ENCODE measurements at regions not wholly inside any gene's neighbourhood (a gene's known extent, or its start where the extent isn't known, plus 50 kb on each side); places are given as distances from the start of the nearest gene placed in this dataset.

DNA sequence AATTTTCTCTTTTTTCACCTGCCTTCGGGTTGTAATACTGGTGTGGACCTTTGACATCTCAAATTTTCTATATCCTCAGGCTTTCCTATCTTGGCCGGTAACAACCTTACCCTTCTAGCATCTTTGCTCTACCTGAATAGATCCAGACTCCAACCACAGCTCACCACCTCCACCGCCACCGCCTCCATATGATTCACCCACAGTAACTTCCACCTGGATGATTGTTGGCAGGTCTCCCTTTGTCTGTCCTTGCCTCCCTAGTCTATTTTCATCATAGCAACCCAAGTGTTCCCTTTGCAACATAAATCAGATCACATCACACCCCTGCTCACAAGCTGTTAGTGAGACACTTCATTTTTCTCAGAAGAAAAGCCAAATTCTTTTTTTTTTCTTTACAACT, 525.8 kb upstream of the POU3F2 start:
- Histone ChIP-seq H3K4me3 (no peak overlapping the region), H3K9me3 (replicated peaks in 1 of 3) (no peaks in the 10 kb centered on the region), H3K27ac (no peak overlapping the region), H3K27me3 (no peaks in the 10 kb centered on the region), H3K36me3 (replicated peaks in 1 of 2) (no peaks in the 10 kb centered on the region), H3K4me1 (replicated peaks in 1 of 2) (no peaks in the 10 kb centered on the region)
- DNase-seq, result no peak
- 84 to 94% (median 90%) methylated on average over 4 of the region's 4 CpGs for WGBS, 4 donors
- TF ChIP-seq, protein P1, sequence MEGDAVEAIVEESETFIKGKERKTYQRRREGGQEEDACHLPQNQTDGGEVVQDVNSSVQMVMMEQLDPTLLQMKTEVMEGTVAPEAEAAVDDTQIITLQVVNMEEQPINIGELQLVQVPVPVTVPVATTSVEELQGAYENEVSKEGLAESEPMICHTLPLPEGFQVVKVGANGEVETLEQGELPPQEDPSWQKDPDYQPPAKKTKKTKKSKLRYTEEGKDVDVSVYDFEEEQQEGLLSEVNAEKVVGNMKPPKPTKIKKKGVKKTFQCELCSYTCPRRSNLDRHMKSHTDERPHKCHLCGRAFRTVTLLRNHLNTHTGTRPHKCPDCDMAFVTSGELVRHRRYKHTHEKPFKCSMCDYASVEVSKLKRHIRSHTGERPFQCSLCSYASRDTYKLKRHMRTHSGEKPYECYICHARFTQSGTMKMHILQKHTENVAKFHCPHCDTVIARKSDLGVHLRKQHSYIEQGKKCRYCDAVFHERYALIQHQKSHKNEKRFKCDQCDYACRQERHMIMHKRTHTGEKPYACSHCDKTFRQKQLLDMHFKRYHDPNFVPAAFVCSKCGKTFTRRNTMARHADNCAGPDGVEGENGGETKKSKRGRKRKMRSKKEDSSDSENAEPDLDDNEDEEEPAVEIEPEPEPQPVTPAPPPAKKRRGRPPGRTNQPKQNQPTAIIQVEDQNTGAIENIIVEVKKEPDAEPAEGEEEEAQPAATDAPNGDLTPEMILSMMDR (IDR thresholded peaks at IDR 0.05), result no peak
- TF ChIP-seq POLR2A (IDR thresholded peaks at IDR 0.05), result no peak
- intact Hi-C loops (cut with DNase I), result no loop called here

DNA sequence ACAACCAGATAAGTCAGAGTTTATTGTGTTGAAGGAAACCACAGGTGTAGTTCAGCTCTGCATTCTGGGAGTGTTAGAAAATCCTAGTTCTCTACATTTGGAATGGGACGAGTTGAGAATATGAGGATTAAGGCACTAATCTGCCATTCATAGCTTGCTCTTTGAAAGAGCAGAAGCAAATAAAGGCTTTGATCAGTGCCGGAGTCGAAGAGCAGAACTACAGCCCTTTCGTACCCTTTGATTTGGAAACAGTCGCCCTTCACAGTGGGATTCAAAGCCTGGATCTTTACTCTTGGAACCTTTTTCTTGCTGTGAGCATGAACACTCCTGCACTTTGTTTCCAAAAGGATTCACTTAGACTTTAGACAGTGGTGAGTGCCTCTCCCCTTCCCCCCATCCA, 523.9 kb upstream of the POU3F2 start:
- TF ChIP-seq, protein P1 (IDR thresholded peaks at IDR 0.05), result no peak
- TF ChIP-seq POLR2A (IDR thresholded peaks at IDR 0.05), result no peak
- no peaks in the 10 kb centered on the region for H3K4me1 ChIP-seq (replicated peaks in 1 of 2)
- no peaks in the 10 kb centered on the region for H3K27me3 ChIP-seq
- intact Hi-C loops (cut with DNase I), result no loop called here
- 66 to 80% (median 72%) methylated on average over 5 of the region's 5 CpGs for WGBS, 4 donors
- DNase-seq, result no peak
- H3K27ac ChIP-seq, result no peak overlapping the region
- H3K4me3 ChIP-seq, result no peak overlapping the region
- no peaks in the 10 kb centered on the region for H3K36me3 ChIP-seq (replicated peaks in 1 of 2)
- H3K9me3 ChIP-seq (replicated peaks in 1 of 3), result no peaks in the 10 kb centered on the region

DNA sequence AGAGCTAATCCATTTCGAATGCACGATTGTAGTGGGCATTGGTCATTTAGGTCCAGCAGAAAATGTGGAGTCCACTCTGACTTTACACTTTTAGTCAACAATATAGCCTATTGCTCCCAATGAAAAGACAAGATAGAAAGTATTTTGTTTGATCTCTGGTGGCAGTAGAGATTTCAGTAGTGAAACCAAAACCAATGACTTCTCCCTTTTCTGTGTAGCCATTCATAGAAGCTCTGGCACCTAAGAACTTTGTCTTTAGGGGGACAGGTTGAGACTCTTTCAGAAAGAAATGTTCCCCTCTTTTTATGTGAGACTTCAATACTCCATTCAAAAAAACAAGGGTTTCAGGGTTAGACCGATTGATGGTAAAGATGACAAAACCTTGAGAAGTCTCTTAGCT, 510.8 kb upstream of the POU3F2 start:
- H3K9me3 ChIP-seq (replicated peaks in 1 of 3), result no peaks in the 10 kb centered on the region
- H3K36me3 ChIP-seq (replicated peaks in 1 of 2), result no peaks in the 10 kb centered on the region
- no peak overlapping the region for H3K4me3 ChIP-seq
- no peaks in the 10 kb centered on the region for H3K4me1 ChIP-seq (replicated peaks in 1 of 2)
- TF ChIP-seq, protein P1 (IDR thresholded peaks at IDR 0.05), result no peak
- TF ChIP-seq POLR2A (IDR thresholded peaks at IDR 0.05), result no peak
- H3K27me3 ChIP-seq, result no peaks in the 10 kb centered on the region
- DNase-seq, result no peak
- no peak overlapping the region for H3K27ac ChIP-seq
- intact Hi-C loops (cut with DNase I), result no loop called here
- 63 to 69% (median 66%) methylated on average over 3 of the region's 3 CpGs for WGBS, 4 donors

DNA sequence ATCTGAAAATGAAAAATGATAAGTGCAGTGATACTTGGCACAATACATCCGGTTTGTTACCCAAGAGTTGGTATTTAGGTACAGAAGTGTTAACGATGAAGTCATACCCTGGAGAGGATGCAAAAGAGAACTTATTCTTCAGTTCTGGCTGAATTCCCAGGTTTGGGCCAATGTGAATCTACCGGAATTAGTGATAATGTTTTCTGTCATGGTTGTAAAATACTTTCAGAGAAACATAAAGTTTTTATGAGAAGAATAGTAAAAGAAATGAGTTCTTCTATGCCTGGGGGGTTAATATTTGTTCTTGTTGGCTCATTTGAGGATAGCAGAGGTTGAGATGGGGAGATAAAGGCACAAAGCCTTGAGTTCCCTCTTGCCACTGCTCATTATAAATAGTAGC, 509.9 kb upstream of the POU3F2 start:
- DNase-seq, result no peak
- intact Hi-C loops (cut with DNase I), result no loop called here
- Histone ChIP-seq H3K4me1 (replicated peaks in 1 of 2) (no peaks in the 10 kb centered on the region), H3K9me3 (replicated peaks in 1 of 3) (no peaks in the 10 kb centered on the region), H3K27ac (no peak overlapping the region), H3K4me3 (no peak overlapping the region), H3K27me3 (no peaks in the 10 kb centered on the region), H3K36me3 (replicated peaks in 1 of 2) (no peaks in the 10 kb centered on the region)
- 44 to 59% (median 54%) methylated on average over 3 of the region's 3 CpGs for WGBS, 4 donors
- TF ChIP-seq, protein P1 (IDR thresholded peaks at IDR 0.05), result no peak
- no peak for TF ChIP-seq POLR2A (IDR thresholded peaks at IDR 0.05)
